Activated naive CD4-positive, alpha-beta T cell treated with anti-CD3 and anti-CD28 coated beads, Interleukin-2, amount 10 ng/mL, durations not matched to agents 7 days and 5 days (primary cell): ENCODE measurements at regions not wholly inside any gene's neighbourhood (a gene's known extent, or its start where the extent isn't known, plus 50 kb on each side); places are given as distances from the start of the nearest gene placed in this dataset.

Source experiments
- CTCF ChIA-PET: fragments of 350-600 bp; sonication (Branson Sonifier 250); formaldehyde crosslinking; loops from one replicate; lab custom pipeline; 2021; ENCODE audit warnings: antibody characterized with exemption; lab: Charles Lee
- DNase-seq: peaks from one replicate; pipeline ENCODE4 v3.0.0-alpha.2; 2020
- H3K27ac Mint-ChIP-seq: one replicate; pipeline ENCODE4 v1.8.0; 2021; ENCODE audit warnings: mild to moderate bottlenecking, moderate library complexity, mixed read lengths
- H3K27me3 Mint-ChIP-seq: one replicate; pipeline ENCODE4 v1.8.0; 2021; ENCODE audit warnings: mild to moderate bottlenecking, mixed read lengths
- H3K36me3 Mint-ChIP-seq: one replicate; pipeline ENCODE4 v1.8.0; 2021; ENCODE audit warnings: mixed read lengths
- H3K4me1 Mint-ChIP-seq: one replicate; pipeline ENCODE4 v1.8.0; 2021; ENCODE audit warnings: mixed read lengths
- H3K4me3 Mint-ChIP-seq: one replicate; pipeline ENCODE4 v1.8.0; 2021; ENCODE audit warnings: mild to moderate bottlenecking, moderate library complexity, mixed read lengths
- H3K9me3 Mint-ChIP-seq: one replicate; pipeline ENCODE4 v1.8.0; 2021; ENCODE audit warnings: mixed read lengths

- Mint-ChIP-seq H3K36me3 (no peaks in the 10 kb centered on the region), H3K27ac (no peak overlapping the region), H3K4me1 (no peaks in the 10 kb centered on the region), H3K27me3 (no peaks in the 10 kb centered on the region), H3K4me3 (no peak overlapping the region), H3K9me3 (peaks cover 33% of the 10 kb centered on the region)
- no peak for DNase-seq
- CTCF ChIA-PET, result no interaction called here
Observed at GRCh38 chr1:104919188-104919587, 1169.5 kb downstream of the AMY1C start.

DNA sequence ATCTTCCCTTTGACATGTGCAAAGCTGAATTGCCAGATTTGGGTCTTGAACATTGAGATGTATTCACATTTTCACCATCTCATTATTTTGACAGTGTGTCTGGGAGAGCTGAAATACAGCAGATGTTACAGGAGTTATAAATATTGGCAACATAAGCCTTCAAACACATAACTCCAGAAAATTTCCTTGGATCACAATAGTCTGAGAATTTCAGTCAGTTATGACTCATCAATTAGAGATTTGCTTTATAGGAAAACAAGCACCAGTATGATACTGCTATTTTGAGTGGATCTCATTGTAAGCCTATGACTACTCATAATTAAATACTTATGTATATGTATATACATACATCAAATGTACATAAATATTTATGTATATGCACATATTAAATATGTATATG lies 1171.8 kb downstream of the AMY1C start:
- Mint-ChIP-seq H3K4me1 (no peaks in the 10 kb centered on the region), H3K27ac (no peak overlapping the region), H3K9me3 (peaks cover 26% of the 10 kb centered on the region), H3K36me3 (no peaks in the 10 kb centered on the region), H3K27me3 (no peaks in the 10 kb centered on the region), H3K4me3 (no peak overlapping the region)
- CTCF ChIA-PET, result no interaction called here
- no peak for DNase-seq

DNA sequence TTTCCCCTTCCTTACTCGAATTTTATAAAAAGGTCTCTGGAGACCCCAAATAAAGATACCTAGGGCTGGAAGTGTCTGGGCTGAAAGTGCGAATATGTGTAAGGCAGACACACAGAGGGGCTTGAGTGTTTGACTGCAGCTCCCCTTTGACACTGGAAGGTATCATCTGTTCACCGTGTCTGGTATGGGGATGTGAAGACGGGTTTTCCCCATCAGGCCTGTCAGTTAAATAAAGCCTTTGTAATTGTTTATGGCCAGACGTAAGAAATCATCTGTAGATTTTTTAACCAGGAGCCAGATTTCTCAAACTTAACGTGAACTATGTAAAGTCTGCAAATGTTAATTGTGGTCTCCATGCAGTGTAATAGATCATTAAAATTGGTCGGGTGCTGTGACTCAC lies 1173.4 kb downstream of the AMY1C start:
- H3K27ac Mint-ChIP-seq, result no peak overlapping the region
- CTCF ChIA-PET, result no interaction called here
- peaks cover 19% of the 10 kb centered on the region for H3K9me3 Mint-ChIP-seq
- no peak overlapping the region for H3K4me3 Mint-ChIP-seq
- no peaks in the 10 kb centered on the region for H3K4me1 Mint-ChIP-seq
- H3K27me3 Mint-ChIP-seq, result no peaks in the 10 kb centered on the region
- DNase-seq, result no peak
- H3K36me3 Mint-ChIP-seq, result no peaks in the 10 kb centered on the region

DNA sequence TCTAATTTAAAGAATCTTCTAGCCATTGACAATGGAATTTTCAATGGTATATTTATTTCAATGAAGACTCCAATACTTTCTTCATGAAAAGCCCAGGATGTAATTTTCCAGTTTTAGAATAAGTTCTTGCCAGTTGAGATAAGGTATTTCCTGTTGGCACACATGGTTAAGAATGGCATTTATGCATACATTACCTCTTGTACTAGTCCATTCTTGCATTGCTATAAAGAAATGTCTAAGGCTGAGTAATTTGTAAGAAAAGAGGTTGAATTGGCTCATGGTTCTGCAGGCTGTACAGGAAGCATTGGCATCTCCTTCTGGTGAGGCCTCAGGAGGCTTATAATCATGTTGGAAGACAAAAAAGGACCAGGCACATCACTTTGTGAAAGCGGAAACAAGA lies 1179.6 kb downstream of the AMY1C start:
- no peaks in the 10 kb centered on the region for H3K4me1 Mint-ChIP-seq
- H3K36me3 Mint-ChIP-seq, result no peaks in the 10 kb centered on the region
- no peak for DNase-seq
- peaks cover 27% of the 10 kb centered on the region for H3K9me3 Mint-ChIP-seq
- CTCF ChIA-PET, result no interaction called here
- H3K27ac Mint-ChIP-seq, result no peak overlapping the region
- no peaks in the 10 kb centered on the region for H3K27me3 Mint-ChIP-seq
- no peak overlapping the region for H3K4me3 Mint-ChIP-seq

- Mint-ChIP-seq H3K9me3 (peaks cover 26% of the 10 kb centered on the region), H3K27ac (no peak overlapping the region), H3K4me3 (no peak overlapping the region), H3K27me3 (no peaks in the 10 kb centered on the region), H3K36me3 (no peaks in the 10 kb centered on the region), H3K4me1 (no peaks in the 10 kb centered on the region)
- no peak for DNase-seq
- CTCF ChIA-PET, result no interaction called here
Observed at GRCh38 chr1:104932030-104932915, 1182.6 kb downstream of the AMY1C start.

DNA sequence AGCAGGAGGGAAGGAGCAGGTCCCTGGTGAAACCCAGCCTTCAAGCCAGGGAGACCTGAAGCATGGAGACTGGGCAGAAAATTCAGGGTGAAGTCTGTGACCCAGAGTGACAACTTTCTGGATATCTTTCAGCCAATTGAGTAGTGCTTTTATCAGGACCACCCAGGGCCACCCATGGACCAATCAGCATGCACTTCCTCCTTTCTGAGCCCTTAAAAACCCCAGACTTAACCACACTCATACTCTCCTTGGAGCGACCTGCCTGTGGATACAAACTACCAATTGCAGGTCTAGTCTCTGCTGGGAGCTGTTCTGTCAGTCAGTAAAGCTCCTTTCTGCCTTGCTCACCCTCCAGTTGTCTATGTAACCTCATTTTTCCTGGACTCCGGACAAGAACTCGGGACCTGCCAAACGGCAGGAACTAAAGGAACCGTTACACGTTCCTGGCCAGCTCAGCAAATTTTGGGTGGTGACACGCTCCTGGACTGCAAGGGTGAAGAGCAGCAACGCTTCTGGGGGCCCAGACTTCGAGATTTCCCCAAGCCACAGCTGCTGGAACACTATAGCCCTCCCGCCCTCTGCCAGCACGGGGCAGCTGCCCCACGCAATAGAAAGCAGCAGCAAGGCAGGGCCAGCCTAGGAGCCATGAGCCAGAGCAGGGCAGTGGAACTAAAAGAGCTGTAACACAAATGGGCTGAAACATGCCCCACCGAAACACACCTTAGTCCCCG lies 1183.4 kb downstream of the AMY1C start:
- Mint-ChIP-seq H3K27me3 (no peaks in the 10 kb centered on the region), H3K36me3 (no peaks in the 10 kb centered on the region), H3K27ac (no peak overlapping the region), H3K4me1 (no peaks in the 10 kb centered on the region), H3K9me3 (peaks cover 21% of the 10 kb centered on the region), H3K4me3 (no peak overlapping the region)
- no peak for DNase-seq
- CTCF ChIA-PET, result no interaction called here

- Mint-ChIP-seq H3K9me3 (peaks cover 24% of the 10 kb centered on the region), H3K4me1 (no peaks in the 10 kb centered on the region), H3K4me3 (no peak overlapping the region), H3K27ac (no peak overlapping the region), H3K36me3 (no peaks in the 10 kb centered on the region), H3K27me3 (no peaks in the 10 kb centered on the region)
- CTCF ChIA-PET, result no interaction called here
- DNase-seq, result no peak
Observed at GRCh38 chr1:104933846-104934245, 1184.1 kb downstream of the AMY1C start.

GRCh38 chr1:104945406-104945805 lies 1195.7 kb downstream of the AMY1C start:
- no peak for DNase-seq
- H3K27ac Mint-ChIP-seq, result no peak overlapping the region
- H3K36me3 Mint-ChIP-seq, result no peaks in the 10 kb centered on the region
- no peaks in the 10 kb centered on the region for H3K27me3 Mint-ChIP-seq
- H3K9me3 Mint-ChIP-seq, result peaks cover 7% of the 10 kb centered on the region
- H3K4me3 Mint-ChIP-seq, result no peak overlapping the region
- no peaks in the 10 kb centered on the region for H3K4me1 Mint-ChIP-seq
- CTCF ChIA-PET, result no interaction called here

GRCh38 chr1:104946558-104947210 lies 1197.0 kb downstream of the AMY1C start:
- CTCF ChIA-PET, result no interaction called here
- H3K4me1 Mint-ChIP-seq, result no peaks in the 10 kb centered on the region
- H3K27me3 Mint-ChIP-seq, result no peaks in the 10 kb centered on the region
- H3K27ac Mint-ChIP-seq, result no peak overlapping the region
- DNase-seq, result no peak
- H3K4me3 Mint-ChIP-seq, result no peak overlapping the region
- peaks cover 3% of the 10 kb centered on the region for H3K9me3 Mint-ChIP-seq
- H3K36me3 Mint-ChIP-seq, result no peaks in the 10 kb centered on the region

- no peaks in the 10 kb centered on the region for H3K4me1 Mint-ChIP-seq
- peaks cover 2% of the 10 kb centered on the region for H3K9me3 Mint-ChIP-seq
- H3K4me3 Mint-ChIP-seq, result no peak overlapping the region
- H3K27me3 Mint-ChIP-seq, result no peaks in the 10 kb centered on the region
- CTCF ChIA-PET, result no interaction called here
- no peak for DNase-seq
- H3K36me3 Mint-ChIP-seq, result no peaks in the 10 kb centered on the region
- H3K27ac Mint-ChIP-seq, result no peak overlapping the region
Observed at GRCh38 chr1:104953555-104953954, 1203.9 kb downstream of the AMY1C start.

GRCh38 chr1:104973516-104973915 lies 1223.8 kb downstream of the AMY1C start:
- CTCF ChIA-PET, result no interaction called here
- no peak overlapping the region for H3K4me3 Mint-ChIP-seq
- H3K27me3 Mint-ChIP-seq, result no peaks in the 10 kb centered on the region
- DNase-seq, result no peak
- no peaks in the 10 kb centered on the region for H3K4me1 Mint-ChIP-seq
- H3K36me3 Mint-ChIP-seq, result no peaks in the 10 kb centered on the region
- no peak overlapping the region for H3K27ac Mint-ChIP-seq
- H3K9me3 Mint-ChIP-seq, result peaks cover 4% of the 10 kb centered on the region

DNA sequence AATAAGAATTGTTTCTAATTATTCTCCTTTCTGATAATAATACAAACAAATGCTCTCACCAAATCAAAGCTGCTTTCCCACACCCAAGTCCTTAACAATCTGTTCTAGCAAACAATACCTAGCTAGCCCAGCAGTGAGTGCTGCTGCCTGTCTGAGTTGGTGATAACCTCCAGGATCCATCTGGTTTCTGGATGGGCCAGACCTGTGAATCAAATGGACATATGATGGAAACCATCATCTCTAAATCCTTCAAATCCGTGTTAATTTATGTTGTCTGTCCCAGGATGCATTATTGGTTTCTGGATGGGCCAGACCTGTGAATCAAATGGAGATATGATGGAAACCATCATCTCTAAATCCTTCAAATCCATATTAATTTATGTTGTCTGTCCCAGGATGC lies 1230.0 kb downstream of the AMY1C start:
- H3K36me3 Mint-ChIP-seq, result no peaks in the 10 kb centered on the region
- CTCF ChIA-PET, result no interaction called here
- no peaks in the 10 kb centered on the region for H3K4me1 Mint-ChIP-seq
- no peaks in the 10 kb centered on the region for H3K27me3 Mint-ChIP-seq
- no peak overlapping the region for H3K4me3 Mint-ChIP-seq
- no peak for DNase-seq
- H3K9me3 Mint-ChIP-seq, result peaks cover 12% of the 10 kb centered on the region
- no peak overlapping the region for H3K27ac Mint-ChIP-seq

DNA sequence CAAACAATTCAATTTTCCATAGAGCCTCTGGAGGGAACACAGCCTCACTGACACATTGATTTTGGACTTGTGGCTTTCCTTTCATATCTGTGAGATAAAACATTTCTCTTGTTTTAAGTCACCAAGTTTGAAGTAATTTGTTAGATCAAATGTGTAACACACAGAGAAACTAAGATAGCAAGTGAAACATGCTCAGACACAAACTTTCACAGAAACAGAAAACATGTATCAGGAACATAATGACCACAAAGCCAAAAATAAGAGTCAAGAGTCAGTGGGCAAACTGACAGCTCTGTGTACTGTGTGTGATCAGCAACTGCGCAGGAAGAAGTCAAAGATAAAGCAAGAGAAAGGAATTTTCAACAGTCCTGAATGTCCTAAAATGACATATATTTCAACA lies 1237.5 kb downstream of the AMY1C start:
- no peak overlapping the region for H3K27ac Mint-ChIP-seq
- H3K9me3 Mint-ChIP-seq, result peaks cover 17% of the 10 kb centered on the region
- no peak for DNase-seq
- H3K4me1 Mint-ChIP-seq, result no peaks in the 10 kb centered on the region
- H3K4me3 Mint-ChIP-seq, result no peak overlapping the region
- no peaks in the 10 kb centered on the region for H3K27me3 Mint-ChIP-seq
- H3K36me3 Mint-ChIP-seq, result no peaks in the 10 kb centered on the region
- CTCF ChIA-PET, result no interaction called here

- Mint-ChIP-seq H3K27me3 (no peaks in the 10 kb centered on the region), H3K4me3 (no peak overlapping the region), H3K27ac (no peak overlapping the region), H3K36me3 (no peaks in the 10 kb centered on the region), H3K9me3 (peaks cover 12% of the 10 kb centered on the region), H3K4me1 (no peaks in the 10 kb centered on the region)
- DNase-seq, result no peak
- CTCF ChIA-PET, result no interaction called here
Observed at GRCh38 chr1:104989012-104989411, 1239.3 kb downstream of the AMY1C start.
